Testis (tissue), 2 donors: ENCODE measurements at regions not wholly inside any gene's neighbourhood (a gene's known extent, or its start where the extent isn't known, plus 50 kb on each side); places are given as distances from the start of the nearest gene placed in this dataset.

Experiments used
- DNase-seq: peaks from one replicate; pipeline ENCODE4 v3.0.0-alpha.2; 2019
- H3K27ac ChIP-seq, 2 donors: fragments of 200-600 bp; sonication (generic); one replicate each; pipeline ENCODE4 v1.5.1; 2019
- H3K27me3 ChIP-seq: fragments of 200-600 bp; sonication (generic); one replicate; pipeline ENCODE4 v1.5.1; 2019
- H3K36me3 ChIP-seq: fragments of 200-600 bp; sonication (generic); one replicate; pipeline ENCODE4 v1.5.1; 2017; ENCODE audit warnings: low read depth; ENCODE audit errors: missing control alignments
- H3K4me1 ChIP-seq: fragments of 200-600 bp; sonication (generic); one replicate; pipeline ENCODE4 v1.5.1; 2019
- H3K4me3 ChIP-seq, 2 donors: fragments of 200-600 bp; sonication (generic); one replicate each; pipeline ENCODE4 v1.5.1; 2017 to 2019
- H3K9me3 ChIP-seq: fragments of 200-600 bp; sonication (generic); one replicate; pipeline ENCODE4 v1.5.1; 2017
- POLR2A ChIP-seq: fragments of 450-650 bp; IDR thresholded peaks from one replicate; pipeline ENCODE4 v1.6.1; 2017; ENCODE audit warnings: antibody characterized with exemption, mild to moderate bottlenecking, moderate library complexity
- WGBS, 2 donors: methylation state at CpG; one replicate each; pipeline ENCODE4 v1.1.5; 2018; 5-methylcytosine and 5-hydroxymethylcytosine counted together
- intact Hi-C: fragments of 100-400 bp; cut with DNase I; formaldehyde crosslinking; loops from one replicate; pipeline ENCODE4 v1.15.1; 2023; ENCODE audit warnings: low total_unique reads
- TF ChIP-seq, protein P1 (sequence below), 3 experiments: fragments of 450-650 bp in 2 of 3; fragments of 200-600 bp in 1 of 3; sonication (generic) in 1 of 3; IDR thresholded peaks; one replicate each; pipeline ENCODE4 v1.5.1; 2016 to 2019; ENCODE audit warnings: antibody characterized with exemption in 3 of 3, mild to moderate bottlenecking in 2 of 3, moderate library complexity in 1 of 3

GRCh38 chr9:80698725-80699410 lies 990.5 kb downstream of the TLE1 start:
- TF ChIP-seq, protein P1, sequence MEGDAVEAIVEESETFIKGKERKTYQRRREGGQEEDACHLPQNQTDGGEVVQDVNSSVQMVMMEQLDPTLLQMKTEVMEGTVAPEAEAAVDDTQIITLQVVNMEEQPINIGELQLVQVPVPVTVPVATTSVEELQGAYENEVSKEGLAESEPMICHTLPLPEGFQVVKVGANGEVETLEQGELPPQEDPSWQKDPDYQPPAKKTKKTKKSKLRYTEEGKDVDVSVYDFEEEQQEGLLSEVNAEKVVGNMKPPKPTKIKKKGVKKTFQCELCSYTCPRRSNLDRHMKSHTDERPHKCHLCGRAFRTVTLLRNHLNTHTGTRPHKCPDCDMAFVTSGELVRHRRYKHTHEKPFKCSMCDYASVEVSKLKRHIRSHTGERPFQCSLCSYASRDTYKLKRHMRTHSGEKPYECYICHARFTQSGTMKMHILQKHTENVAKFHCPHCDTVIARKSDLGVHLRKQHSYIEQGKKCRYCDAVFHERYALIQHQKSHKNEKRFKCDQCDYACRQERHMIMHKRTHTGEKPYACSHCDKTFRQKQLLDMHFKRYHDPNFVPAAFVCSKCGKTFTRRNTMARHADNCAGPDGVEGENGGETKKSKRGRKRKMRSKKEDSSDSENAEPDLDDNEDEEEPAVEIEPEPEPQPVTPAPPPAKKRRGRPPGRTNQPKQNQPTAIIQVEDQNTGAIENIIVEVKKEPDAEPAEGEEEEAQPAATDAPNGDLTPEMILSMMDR (IDR thresholded peaks at IDR 0.05): no peak
- no peak for TF ChIP-seq POLR2A
- no peak for DNase-seq
- no peak overlapping the region for H3K27ac ChIP-seq
- intact Hi-C loops: no loop called here
- no peaks in the 10 kb centered on the region for H3K4me1 ChIP-seq
- no peaks in the 10 kb centered on the region for H3K9me3 ChIP-seq
- no peak overlapping the region for H3K4me3 ChIP-seq
- H3K36me3 ChIP-seq: no peaks in the 10 kb centered on the region
- 88 to 95% methylated on average over 2 of the region's 2 CpGs for WGBS, 2 donors
- H3K27me3 ChIP-seq: no peaks in the 10 kb centered on the region

DNA sequence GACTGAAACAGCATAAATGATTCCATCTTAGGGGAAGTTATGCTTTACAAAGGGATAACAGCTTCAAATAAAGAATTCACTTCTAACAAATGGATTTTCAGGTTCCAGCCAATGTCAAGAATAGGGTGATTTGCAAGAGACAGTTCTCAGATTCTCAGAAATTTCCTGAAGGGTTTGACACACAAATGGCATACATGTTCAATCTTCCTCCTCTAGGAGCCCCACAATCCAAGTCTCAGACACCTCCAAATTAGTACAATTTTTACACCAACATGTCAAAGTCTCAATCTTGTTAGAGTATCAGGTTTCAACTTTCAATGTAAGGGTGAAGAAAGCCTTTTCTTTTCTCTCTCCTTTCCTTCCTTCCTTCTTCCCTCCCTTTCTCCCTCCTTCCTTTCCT lies 996.6 kb downstream of the TLE1 start:
- TF ChIP-seq, protein P1 (IDR thresholded peaks at IDR 0.05): no peak
- TF ChIP-seq POLR2A: no peak
- no peak for DNase-seq
- intact Hi-C loops: no loop called here
- no peaks in the 10 kb centered on the region for H3K9me3 ChIP-seq
- no peaks in the 10 kb centered on the region for H3K4me1 ChIP-seq
- H3K36me3 ChIP-seq: no peaks in the 10 kb centered on the region
- no peak overlapping the region for H3K27ac ChIP-seq
- no peak overlapping the region for H3K4me3 ChIP-seq
- H3K27me3 ChIP-seq: no peaks in the 10 kb centered on the region

GRCh38 chr9:80691229-80691628 lies 998.1 kb downstream of the TLE1 start:
- DNase-seq: no peak
- intact Hi-C loops: no loop called here
- Histone ChIP-seq H3K4me3 (no peak overlapping the region), H3K4me1 (no peaks in the 10 kb centered on the region), H3K27me3 (no peaks in the 10 kb centered on the region), H3K9me3 (no peaks in the 10 kb centered on the region), H3K27ac (no peak overlapping the region), H3K36me3 (no peaks in the 10 kb centered on the region)
- no peak for TF ChIP-seq POLR2A
- TF ChIP-seq, protein P1 (IDR thresholded peaks at IDR 0.05): no peak

DNA sequence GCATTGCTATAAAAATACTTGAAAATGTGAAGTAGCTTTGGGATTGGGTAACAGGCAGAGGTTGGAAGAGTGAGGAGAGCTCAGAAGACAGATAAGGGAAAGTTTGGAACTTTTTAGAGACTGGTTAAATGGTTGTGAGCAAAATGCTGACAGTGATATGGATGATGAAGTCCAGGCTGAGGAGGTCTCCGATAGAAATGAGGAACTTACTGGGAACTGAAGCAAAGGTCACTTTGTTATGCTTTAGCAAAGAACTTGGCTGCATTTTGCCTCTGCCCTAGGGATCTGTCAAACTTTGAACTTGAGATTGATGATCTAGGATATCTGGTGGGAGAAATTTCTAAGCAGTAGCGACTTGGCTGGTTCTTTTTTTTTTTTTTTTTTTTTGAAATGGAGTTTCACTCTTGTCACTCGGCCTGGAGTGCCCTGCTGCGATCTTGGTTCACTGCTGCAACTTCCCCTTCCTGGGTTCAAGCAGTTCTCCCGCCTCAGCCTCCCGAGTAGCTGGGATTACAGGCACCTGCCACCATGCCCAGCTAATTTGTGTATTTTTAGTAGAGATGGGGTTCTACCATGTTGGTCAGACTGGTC lies 998.9 kb downstream of the TLE1 start:
- Histone ChIP-seq H3K9me3 (no peaks in the 10 kb centered on the region), H3K36me3 (no peaks in the 10 kb centered on the region), H3K27me3 (no peaks in the 10 kb centered on the region), H3K4me3 (no peak overlapping the region), H3K27ac (no peak overlapping the region), H3K4me1 (no peaks in the 10 kb centered on the region)
- intact Hi-C loops: no loop called here
- 61 to 80% methylated on average over 5 to 6 of the region's 6 CpGs for WGBS, 2 donors
- no peak for DNase-seq
- TF ChIP-seq, protein P1 (IDR thresholded peaks at IDR 0.05): no peak
- no peak for TF ChIP-seq POLR2A

DNA sequence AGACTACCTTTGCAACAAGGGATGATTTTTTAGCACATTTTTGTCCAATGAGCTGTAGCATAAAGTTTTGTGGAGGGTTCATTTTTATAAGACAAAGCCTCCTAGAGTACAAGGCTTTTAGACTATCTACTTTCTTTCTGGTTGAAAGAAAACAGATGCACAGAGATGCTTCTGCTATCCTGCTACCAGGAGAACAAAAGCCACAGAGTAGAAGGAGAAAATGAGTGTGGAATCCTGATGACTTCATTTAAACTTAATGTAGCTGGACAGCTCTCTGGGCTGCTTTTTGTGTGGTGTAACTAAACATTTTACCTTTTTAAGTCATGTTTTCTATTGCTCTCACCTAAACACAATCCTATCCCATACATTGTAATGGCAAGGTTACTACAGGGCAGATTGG lies 1009.4 kb downstream of the TLE1 start:
- Histone ChIP-seq H3K9me3 (no peaks in the 10 kb centered on the region), H3K27ac (no peak overlapping the region), H3K4me1 (no peaks in the 10 kb centered on the region), H3K36me3 (no peaks in the 10 kb centered on the region), H3K4me3 (no peak overlapping the region), H3K27me3 (no peaks in the 10 kb centered on the region)
- DNase-seq: no peak
- intact Hi-C loops: no loop called here
- TF ChIP-seq POLR2A: no peak
- TF ChIP-seq, protein P1 (IDR thresholded peaks at IDR 0.05): no peak
